ENCODE measurements at regions not wholly inside any gene's neighbourhood (a gene's known extent, or its start where the extent isn't known, plus 50 kb on each side); places are given as distances from the start of the nearest gene placed in this dataset.
"Not testable (repeated sequence)": the region's sequence is repeated elsewhere in the genome, so short reads cannot be mapped to it uniquely, and the experiment has no call there.

DNA sequence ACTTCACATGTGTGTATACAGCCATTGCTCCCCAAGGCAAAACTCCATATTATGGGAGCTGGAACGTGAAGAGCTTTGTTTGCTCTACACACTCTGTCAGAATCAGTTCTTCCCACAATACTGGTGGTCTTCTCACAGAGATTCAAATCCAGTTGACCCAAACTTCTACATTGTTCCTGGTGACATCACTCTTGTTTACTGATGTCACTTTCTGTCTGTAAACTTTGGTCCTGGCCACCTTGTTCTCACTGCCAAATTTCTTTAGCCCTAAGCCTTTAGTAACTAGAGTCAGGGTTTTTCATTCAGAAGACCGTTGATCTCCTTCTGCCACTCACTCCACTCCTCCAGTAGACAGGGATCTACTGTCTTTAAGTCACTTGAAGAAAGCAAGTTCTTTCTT is 386.0 kb upstream of the ZEB2 start:
- no peaks in the 10 kb centered on the region for H3K27me3 ChIP-seq (ENCODE audit: insufficient read depth, poor library complexity, severe bottlenecking)
- TF ChIP-seq, protein P1, sequence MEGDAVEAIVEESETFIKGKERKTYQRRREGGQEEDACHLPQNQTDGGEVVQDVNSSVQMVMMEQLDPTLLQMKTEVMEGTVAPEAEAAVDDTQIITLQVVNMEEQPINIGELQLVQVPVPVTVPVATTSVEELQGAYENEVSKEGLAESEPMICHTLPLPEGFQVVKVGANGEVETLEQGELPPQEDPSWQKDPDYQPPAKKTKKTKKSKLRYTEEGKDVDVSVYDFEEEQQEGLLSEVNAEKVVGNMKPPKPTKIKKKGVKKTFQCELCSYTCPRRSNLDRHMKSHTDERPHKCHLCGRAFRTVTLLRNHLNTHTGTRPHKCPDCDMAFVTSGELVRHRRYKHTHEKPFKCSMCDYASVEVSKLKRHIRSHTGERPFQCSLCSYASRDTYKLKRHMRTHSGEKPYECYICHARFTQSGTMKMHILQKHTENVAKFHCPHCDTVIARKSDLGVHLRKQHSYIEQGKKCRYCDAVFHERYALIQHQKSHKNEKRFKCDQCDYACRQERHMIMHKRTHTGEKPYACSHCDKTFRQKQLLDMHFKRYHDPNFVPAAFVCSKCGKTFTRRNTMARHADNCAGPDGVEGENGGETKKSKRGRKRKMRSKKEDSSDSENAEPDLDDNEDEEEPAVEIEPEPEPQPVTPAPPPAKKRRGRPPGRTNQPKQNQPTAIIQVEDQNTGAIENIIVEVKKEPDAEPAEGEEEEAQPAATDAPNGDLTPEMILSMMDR (IDR thresholded peaks at IDR 0.05; ENCODE audit: poor library complexity, severe bottlenecking) = no peak
- H3K4me3 ChIP-seq (ENCODE audit: severe bottlenecking) = no peak overlapping the region
- H3K27ac ChIP-seq (ENCODE audit: poor library complexity, severe bottlenecking) = no peak overlapping the region
- H3K36me3 ChIP-seq (ENCODE audit: low read depth) = no peaks in the 10 kb centered on the region
- DNase-seq (ENCODE audit: low spot score) (no peak), ATAC-seq (ENCODE audit: low read depth) (no peak)
- H3K9me3 ChIP-seq (ENCODE audit: severe bottlenecking) = no peaks in the 10 kb centered on the region
- no peaks in the 10 kb centered on the region for H3K4me1 ChIP-seq (ENCODE audit: insufficient read depth, poor library complexity, severe bottlenecking)

DNA sequence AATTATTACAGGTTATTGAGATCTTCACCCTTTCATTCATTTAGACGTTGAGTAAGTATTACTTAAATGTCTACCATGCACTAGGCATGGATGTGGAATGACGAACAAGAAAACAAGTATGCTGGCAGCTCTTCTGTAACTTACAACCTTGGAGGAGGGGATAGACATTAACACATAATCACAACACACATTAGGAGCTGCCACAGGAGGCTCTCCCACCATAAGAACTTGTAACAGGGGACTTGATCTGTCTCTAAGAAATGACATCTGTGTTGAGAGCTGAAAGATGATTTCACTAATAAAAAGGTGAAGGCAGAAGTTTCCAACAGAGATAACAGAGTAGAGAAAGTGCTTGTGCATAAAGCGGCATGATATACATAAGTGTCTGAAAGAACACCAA is 384.7 kb upstream of the ZEB2 start:
- H3K36me3 ChIP-seq (ENCODE audit: low read depth) = no peaks in the 10 kb centered on the region
- H3K4me1 ChIP-seq (ENCODE audit: insufficient read depth, poor library complexity, severe bottlenecking) = no peaks in the 10 kb centered on the region
- no peak overlapping the region for H3K4me3 ChIP-seq (ENCODE audit: severe bottlenecking)
- no peaks in the 10 kb centered on the region for H3K9me3 ChIP-seq (ENCODE audit: severe bottlenecking)
- no peak overlapping the region for H3K27ac ChIP-seq (ENCODE audit: poor library complexity, severe bottlenecking)
- no peaks in the 10 kb centered on the region for H3K27me3 ChIP-seq (ENCODE audit: insufficient read depth, poor library complexity, severe bottlenecking)
- no peak for DNase-seq (ENCODE audit: low spot score)
- TF ChIP-seq, protein P1 (IDR thresholded peaks at IDR 0.05; ENCODE audit: poor library complexity, severe bottlenecking) = no peak
- no peak for ATAC-seq (ENCODE audit: low read depth)

DNA sequence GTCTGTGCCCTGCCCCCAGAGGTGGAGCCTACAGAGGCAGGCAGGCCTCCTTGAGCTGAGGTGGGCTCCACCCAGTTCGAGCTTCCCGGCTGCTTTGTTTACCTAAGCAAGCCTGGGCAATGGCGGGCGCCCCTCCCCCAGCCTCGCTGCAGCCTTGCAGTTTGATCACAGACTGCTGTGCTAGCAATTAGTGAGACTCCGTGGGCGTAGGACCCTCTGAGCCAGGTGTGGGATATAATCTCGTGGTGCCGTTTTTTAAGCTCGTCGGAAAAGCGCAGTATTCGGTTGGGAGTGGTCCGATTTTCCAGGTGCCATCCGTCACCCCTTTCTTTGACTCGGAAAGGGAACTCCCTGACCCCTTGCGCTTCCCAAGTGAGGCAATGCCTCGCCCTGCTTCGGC is 383.1 kb upstream of the ZEB2 start:
- H3K4me1 ChIP-seq (ENCODE audit: insufficient read depth, poor library complexity, severe bottlenecking); H3K27ac ChIP-seq (ENCODE audit: poor library complexity, severe bottlenecking): not testable (repeated sequence)

DNA sequence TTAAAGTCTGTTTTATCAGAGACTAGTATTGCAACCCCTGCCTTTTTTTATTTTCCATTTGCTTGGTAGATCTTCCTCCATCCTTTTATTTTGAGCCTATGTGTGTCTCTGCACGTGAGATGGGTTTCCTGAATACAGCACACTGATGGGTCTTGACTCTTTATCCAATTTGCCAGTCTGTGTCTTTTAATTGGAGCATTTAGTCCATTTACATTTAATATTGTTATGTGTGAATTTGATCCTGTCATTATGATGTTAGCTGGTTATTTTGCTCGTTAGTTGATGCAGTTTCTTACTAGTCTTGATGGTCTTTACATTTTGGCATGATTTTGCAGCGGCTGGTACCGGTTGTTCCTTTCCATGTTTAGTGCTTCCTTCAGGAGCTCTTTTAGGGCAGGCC is 381.5 kb upstream of the ZEB2 start:
- H3K9me3 ChIP-seq (ENCODE audit: severe bottlenecking); H3K27me3 ChIP-seq (ENCODE audit: insufficient read depth, poor library complexity, severe bottlenecking); H3K36me3 ChIP-seq (ENCODE audit: low read depth); H3K27ac ChIP-seq (ENCODE audit: poor library complexity, severe bottlenecking); H3K4me3 ChIP-seq (ENCODE audit: severe bottlenecking); DNase-seq (ENCODE audit: low spot score); ATAC-seq (ENCODE audit: low read depth); H3K4me1 ChIP-seq (ENCODE audit: insufficient read depth, poor library complexity, severe bottlenecking): not testable (repeated sequence)

More for the DNA sequence above, 383.1 kb upstream of the ZEB2 start:
- DNase-seq (ENCODE audit: low spot score); ATAC-seq (ENCODE audit: low read depth); H3K4me3 ChIP-seq (ENCODE audit: severe bottlenecking); H3K36me3 ChIP-seq (ENCODE audit: low read depth); H3K27me3 ChIP-seq (ENCODE audit: insufficient read depth, poor library complexity, severe bottlenecking); H3K9me3 ChIP-seq (ENCODE audit: severe bottlenecking): not testable (repeated sequence)

DNA sequence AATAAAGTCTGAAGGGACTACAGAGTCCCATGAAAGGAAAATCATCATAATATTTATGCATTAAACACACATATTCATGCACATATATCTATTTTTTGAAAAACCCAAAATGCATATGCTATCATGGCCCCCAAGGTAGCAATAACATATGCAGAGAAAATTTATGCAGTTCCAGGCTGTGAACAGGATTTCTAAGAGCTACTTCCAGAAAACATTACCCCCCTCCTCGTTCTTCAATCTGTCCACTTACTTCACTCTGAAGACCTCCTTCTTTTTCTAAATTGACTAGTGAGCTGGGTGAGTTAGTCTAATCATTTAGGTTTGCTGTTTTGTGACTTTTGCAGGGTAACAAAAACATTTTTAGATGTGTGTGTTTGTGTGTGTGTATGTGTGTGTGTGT is 376.4 kb upstream of the ZEB2 start:
- DNase-seq (ENCODE audit: low spot score) = no peak
- Histone ChIP-seq H3K27ac (ENCODE audit: poor library complexity, severe bottlenecking) (no peak overlapping the region), H3K4me3 (ENCODE audit: severe bottlenecking) (no peak overlapping the region), H3K36me3 (ENCODE audit: low read depth) (no peaks in the 10 kb centered on the region), H3K9me3 (ENCODE audit: severe bottlenecking) (no peaks in the 10 kb centered on the region), H3K4me1 (ENCODE audit: insufficient read depth, poor library complexity, severe bottlenecking) (no peaks in the 10 kb centered on the region), H3K27me3 (ENCODE audit: insufficient read depth, poor library complexity, severe bottlenecking) (no peaks in the 10 kb centered on the region)
- no peak for ATAC-seq (ENCODE audit: low read depth)
- TF ChIP-seq, protein P1 (IDR thresholded peaks at IDR 0.05; ENCODE audit: poor library complexity, severe bottlenecking) = no peak

DNA sequence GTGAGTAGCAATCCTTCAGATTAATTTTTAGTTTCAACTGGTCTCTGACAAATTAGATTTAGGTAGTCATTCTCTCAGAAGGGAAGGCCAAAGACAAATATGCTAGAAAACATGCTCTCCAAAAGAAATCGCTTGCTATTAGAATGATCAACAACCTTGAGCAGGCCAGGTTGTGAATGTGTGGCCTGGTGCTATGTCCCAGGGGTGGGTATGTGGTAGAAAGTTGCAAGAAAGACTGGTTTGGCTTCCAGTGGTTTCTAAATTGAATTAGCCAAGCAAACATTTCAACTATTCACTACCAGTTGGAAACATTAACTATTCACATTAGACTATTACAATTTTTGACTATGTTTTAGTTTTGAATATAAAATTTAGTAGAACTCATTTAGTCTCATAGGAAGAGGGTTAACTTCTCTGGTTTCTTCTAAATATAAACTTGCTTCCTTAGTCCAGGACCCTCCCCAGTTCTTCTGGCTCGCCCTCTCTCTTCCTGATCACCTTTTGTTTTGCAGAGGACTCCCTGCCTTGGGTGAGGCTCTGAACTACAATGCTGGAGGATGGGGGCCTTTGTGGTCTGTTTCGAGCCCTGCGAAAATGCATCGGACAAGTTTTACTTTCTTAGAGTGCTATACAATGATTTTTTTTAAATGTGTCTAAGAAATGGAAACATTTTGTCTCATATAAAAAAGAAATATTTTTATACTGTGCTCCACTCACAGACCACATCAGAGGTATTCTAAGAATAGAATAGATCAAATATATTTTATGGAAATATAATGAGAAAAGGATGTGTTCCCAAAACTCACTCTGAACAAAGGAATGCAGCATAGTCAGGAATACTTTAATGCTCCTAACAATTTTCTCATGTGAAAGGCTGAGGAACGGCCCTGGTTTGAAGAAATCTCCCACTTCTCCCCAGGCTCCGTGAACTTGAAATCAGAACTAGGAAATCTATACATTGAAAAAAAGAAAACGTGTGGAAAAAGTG is 375.0 kb upstream of the ZEB2 start:
- H3K27ac ChIP-seq (ENCODE audit: poor library complexity, severe bottlenecking) = no peak overlapping the region
- H3K9me3 ChIP-seq (ENCODE audit: severe bottlenecking) = no peaks in the 10 kb centered on the region
- TF ChIP-seq, protein P1 (IDR thresholded peaks at IDR 0.05; ENCODE audit: poor library complexity, severe bottlenecking) = no peak
- no peaks in the 10 kb centered on the region for H3K27me3 ChIP-seq (ENCODE audit: insufficient read depth, poor library complexity, severe bottlenecking)
- H3K4me1 ChIP-seq (ENCODE audit: insufficient read depth, poor library complexity, severe bottlenecking) = no peaks in the 10 kb centered on the region
- H3K36me3 ChIP-seq (ENCODE audit: low read depth) = no peaks in the 10 kb centered on the region
- H3K4me3 ChIP-seq (ENCODE audit: severe bottlenecking) = no peak overlapping the region
- ATAC-seq (ENCODE audit: low read depth) (no peak), DNase-seq (ENCODE audit: low spot score) (no peak)

All from RWPE2 (cell line).